NCI-H2107 treated with DMSO at 0.1 percent for 48 hours (cell line): ENCODE measurements at regions not wholly inside any gene's neighbourhood (a gene's known extent, or its start where the extent isn't known, plus 50 kb on each side); places are given as distances from the start of the nearest gene placed in this dataset.
"Not testable (repeated sequence)": the region's sequence is repeated elsewhere in the genome, so short reads cannot be mapped to it uniquely, and the experiment has no call there.

Experiments used
- DNase-seq: peaks from one replicate; lab custom pipeline; 2025; ENCODE audit not compliant: unreplicated experiment; lab: John Stamatoyannopoulos, UW

- no peak for DNase-seq
Measured at GRCh38 chr11:25742800-25743199, 589.1 kb upstream of the ANO3 start.

GRCh38 chr11:25755381-25755780, 576.5 kb upstream of the ANO3 start:
- no peak for DNase-seq

- no peak for DNase-seq
Measured at GRCh38 chr11:25755918-25756584, 575.9 kb upstream of the ANO3 start.

- DNase-seq = no peak
Measured at GRCh38 chr11:25758145-25758661, 573.7 kb upstream of the ANO3 start.

- no peak for DNase-seq
Measured at GRCh38 chr11:25766332-25767015, 565.5 kb upstream of the ANO3 start.

- DNase-seq = no peak
Measured at GRCh38 chr11:25769287-25769686, 562.6 kb upstream of the ANO3 start.

GRCh38 chr11:25771605-25772004, 560.3 kb upstream of the ANO3 start:
- DNase-seq = no peak

GRCh38 chr11:25775603-25776002, 556.3 kb upstream of the ANO3 start:
- DNase-seq = no peak

GRCh38 chr11:25776238-25776637, 555.7 kb upstream of the ANO3 start:
- DNase-seq = no peak

GRCh38 chr11:25777343-25777742, 554.6 kb upstream of the ANO3 start:
- no peak for DNase-seq

GRCh38 chr11:25779033-25779432, 552.9 kb upstream of the ANO3 start:
- no peak for DNase-seq

GRCh38 chr11:25787416-25787815, 544.5 kb upstream of the ANO3 start:
- no peak for DNase-seq

- no peak for DNase-seq
Measured at GRCh38 chr11:25790396-25790795, 541.5 kb upstream of the ANO3 start.

- DNase-seq = no peak
Measured at GRCh38 chr11:25793637-25794036, 538.3 kb upstream of the ANO3 start.

GRCh38 chr11:25794804-25795203, 537.1 kb upstream of the ANO3 start:
- no peak for DNase-seq

GRCh38 chr11:25816411-25816810, 515.5 kb upstream of the ANO3 start:
- DNase-seq = no peak

- DNase-seq = no peak
Measured at GRCh38 chr11:25824688-25825087, 507.2 kb upstream of the ANO3 start.

GRCh38 chr11:25831485-25831884, 500.4 kb upstream of the ANO3 start:
- not testable (repeated sequence) for DNase-seq

- DNase-seq = no peak
Measured at GRCh38 chr11:25838918-25839625, 492.9 kb upstream of the ANO3 start.

- no peak for DNase-seq
Measured at GRCh38 chr11:25844811-25845210, 487.1 kb upstream of the ANO3 start.

GRCh38 chr11:25855916-25856315, 476.0 kb upstream of the ANO3 start:
- DNase-seq = no peak

GRCh38 chr11:25859776-25860175, 472.2 kb upstream of the ANO3 start:
- no peak for DNase-seq
